ENCODE measurements at regions not wholly inside any gene's neighbourhood (a gene's known extent, or its start where the extent isn't known, plus 50 kb on each side); places are given as distances from the start of the nearest gene placed in this dataset.

DNA sequence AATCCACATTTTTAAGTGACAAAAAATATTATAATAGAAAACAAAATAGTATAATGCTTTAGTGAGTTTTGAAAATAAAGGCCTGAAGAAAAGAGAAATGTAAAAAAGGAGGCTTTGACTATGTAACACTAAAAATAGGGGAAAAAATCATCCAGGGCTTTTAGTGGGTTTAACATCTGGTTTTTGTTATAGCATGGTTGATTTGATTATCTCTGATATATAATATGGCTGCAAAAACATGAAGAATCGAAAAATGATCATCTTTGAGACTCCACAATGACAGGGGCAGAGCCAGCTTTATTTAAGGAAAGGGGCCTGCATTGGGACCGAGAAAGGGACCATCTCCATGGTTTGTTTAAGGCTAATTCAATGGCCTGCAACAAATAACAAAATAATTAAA, 393.8 kb downstream of the PLK2 start:
- no peak for ATAC-seq

DNA sequence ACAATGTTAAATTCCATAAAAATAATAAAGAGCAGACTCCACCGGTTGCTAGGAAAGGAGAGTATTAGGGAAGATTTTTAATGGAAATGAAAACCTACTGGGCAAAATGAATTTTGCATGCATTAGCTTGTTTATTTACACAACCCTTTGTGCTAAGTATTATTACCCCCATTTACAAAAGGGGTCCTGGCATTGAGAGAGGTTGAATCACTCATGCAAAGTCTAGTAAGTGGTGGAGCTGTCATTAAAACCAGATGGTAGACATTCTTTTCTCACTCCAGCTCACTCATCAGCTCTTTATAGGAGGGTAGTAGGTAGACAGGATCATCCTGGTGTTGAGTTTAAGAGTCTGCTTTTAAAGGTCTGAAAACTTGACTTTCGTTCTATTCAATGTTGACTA, 395.1 kb downstream of the PLK2 start:
- TF ChIP-seq, protein P1, sequence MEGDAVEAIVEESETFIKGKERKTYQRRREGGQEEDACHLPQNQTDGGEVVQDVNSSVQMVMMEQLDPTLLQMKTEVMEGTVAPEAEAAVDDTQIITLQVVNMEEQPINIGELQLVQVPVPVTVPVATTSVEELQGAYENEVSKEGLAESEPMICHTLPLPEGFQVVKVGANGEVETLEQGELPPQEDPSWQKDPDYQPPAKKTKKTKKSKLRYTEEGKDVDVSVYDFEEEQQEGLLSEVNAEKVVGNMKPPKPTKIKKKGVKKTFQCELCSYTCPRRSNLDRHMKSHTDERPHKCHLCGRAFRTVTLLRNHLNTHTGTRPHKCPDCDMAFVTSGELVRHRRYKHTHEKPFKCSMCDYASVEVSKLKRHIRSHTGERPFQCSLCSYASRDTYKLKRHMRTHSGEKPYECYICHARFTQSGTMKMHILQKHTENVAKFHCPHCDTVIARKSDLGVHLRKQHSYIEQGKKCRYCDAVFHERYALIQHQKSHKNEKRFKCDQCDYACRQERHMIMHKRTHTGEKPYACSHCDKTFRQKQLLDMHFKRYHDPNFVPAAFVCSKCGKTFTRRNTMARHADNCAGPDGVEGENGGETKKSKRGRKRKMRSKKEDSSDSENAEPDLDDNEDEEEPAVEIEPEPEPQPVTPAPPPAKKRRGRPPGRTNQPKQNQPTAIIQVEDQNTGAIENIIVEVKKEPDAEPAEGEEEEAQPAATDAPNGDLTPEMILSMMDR (IDR thresholded peaks at IDR 0.05): no peak

More for the DNA sequence above, 393.8 kb downstream of the PLK2 start:
- TF ChIP-seq, protein P1 (IDR thresholded peaks at IDR 0.05): no peak
- no peak overlapping the region for H3K4me3 ChIP-seq
- no peak overlapping the region for H3K27ac ChIP-seq
- H3K36me3 ChIP-seq: no peaks in the 10 kb centered on the region
- intact Hi-C loops (cut with DNase I): no loop called here
- no peaks in the 10 kb centered on the region for H3K4me1 ChIP-seq
- no peaks in the 10 kb centered on the region for H3K9me3 ChIP-seq
- H3K27me3 ChIP-seq (ENCODE audit: low read depth): no peaks in the 10 kb centered on the region
- no peak for DNase-seq

DNA sequence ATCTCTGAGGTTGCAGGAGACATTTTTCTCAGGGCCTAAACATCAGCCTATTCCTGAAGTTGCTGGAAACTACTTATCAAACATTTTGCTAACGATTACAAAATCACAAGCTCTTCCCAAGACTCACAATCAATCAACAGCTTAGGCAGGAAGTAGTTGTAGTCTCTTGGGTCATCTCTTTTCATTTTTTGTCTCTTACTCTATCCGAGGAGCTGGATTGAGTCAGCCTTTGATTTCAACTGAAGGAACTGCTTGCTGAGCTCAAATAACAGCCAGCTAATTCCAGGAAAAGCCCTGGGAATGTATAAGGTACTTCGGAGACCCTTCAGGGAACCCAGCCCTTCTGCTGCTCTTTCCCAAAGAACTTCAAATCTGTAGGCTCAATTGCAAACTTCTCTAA, 398.9 kb downstream of the PLK2 start:
- Histone ChIP-seq H3K9me3 (no peaks in the 10 kb centered on the region), H3K4me3 (no peak overlapping the region), H3K36me3 (no peaks in the 10 kb centered on the region), H3K4me1 (no peaks in the 10 kb centered on the region), H3K27me3 (ENCODE audit: low read depth) (no peaks in the 10 kb centered on the region), H3K27ac (no peak overlapping the region)
- no peak for DNase-seq
- TF ChIP-seq, protein P1 (IDR thresholded peaks at IDR 0.05): no peak
- ATAC-seq: no peak
- intact Hi-C loops (cut with DNase I): no loop called here

More for the DNA sequence above, 395.1 kb downstream of the PLK2 start:
- H3K4me3 ChIP-seq: no peak overlapping the region
- no peaks in the 10 kb centered on the region for H3K27me3 ChIP-seq (ENCODE audit: low read depth)
- ATAC-seq (no peak), DNase-seq (no peak)
- intact Hi-C loops (cut with DNase I): no loop called here
- no peaks in the 10 kb centered on the region for H3K36me3 ChIP-seq
- H3K27ac ChIP-seq: no peak overlapping the region
- no peaks in the 10 kb centered on the region for H3K4me1 ChIP-seq
- no peaks in the 10 kb centered on the region for H3K9me3 ChIP-seq

DNA sequence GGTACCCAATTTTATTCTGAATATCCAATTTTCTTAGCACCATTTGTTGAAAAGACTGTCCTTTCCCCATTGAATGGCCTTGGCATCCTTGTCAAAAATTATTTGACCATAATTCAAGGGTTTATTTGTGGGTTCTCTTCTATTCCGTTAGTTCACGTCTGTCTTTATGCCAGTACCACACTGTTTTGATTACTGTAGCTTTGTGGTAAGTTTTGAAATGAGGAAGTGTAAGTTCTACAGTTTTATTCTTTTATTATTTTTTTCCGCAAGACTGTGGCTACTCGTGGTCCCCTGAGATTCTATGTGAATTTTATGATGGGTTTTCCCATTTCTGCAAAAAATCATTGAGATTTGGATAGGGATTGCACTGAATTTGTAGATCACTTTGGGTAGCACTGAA, 402.6 kb downstream of the PLK2 start:
- Histone ChIP-seq H3K36me3 (no peaks in the 10 kb centered on the region), H3K9me3 (no peaks in the 10 kb centered on the region), H3K4me3 (no peak overlapping the region), H3K27ac (no peak overlapping the region), H3K27me3 (ENCODE audit: low read depth) (no peaks in the 10 kb centered on the region), H3K4me1 (no peaks in the 10 kb centered on the region)
- DNase-seq (no peak), ATAC-seq (no peak)
- TF ChIP-seq, protein P1 (IDR thresholded peaks at IDR 0.05): no peak
- intact Hi-C loops (cut with DNase I): no loop called here

DNA sequence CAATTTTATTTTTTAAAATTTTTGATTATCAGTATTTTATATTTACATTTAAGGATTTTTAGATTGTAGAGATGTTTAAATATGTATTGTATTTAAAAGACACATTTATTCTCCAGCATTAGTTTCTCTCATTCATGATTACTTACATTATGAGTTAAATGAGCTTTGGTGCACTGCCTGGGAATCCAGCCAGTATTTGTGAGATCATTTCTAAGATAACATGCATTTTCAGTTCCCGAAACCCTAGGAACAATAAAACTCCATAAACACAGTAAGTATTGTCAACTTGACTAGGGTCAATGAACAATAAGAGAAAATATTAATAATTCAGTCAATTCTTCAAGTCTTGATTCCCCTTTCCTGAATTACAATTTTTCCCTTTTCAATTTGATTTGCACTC, 403.3 kb downstream of the PLK2 start:
- Histone ChIP-seq H3K36me3 (no peaks in the 10 kb centered on the region), H3K4me1 (no peaks in the 10 kb centered on the region), H3K27ac (no peak overlapping the region), H3K4me3 (no peak overlapping the region), H3K27me3 (ENCODE audit: low read depth) (no peaks in the 10 kb centered on the region), H3K9me3 (no peaks in the 10 kb centered on the region)
- intact Hi-C loops (cut with DNase I): no loop called here
- TF ChIP-seq, protein P1 (IDR thresholded peaks at IDR 0.05): no peak
- ATAC-seq (no peak), DNase-seq (no peak)

DNA sequence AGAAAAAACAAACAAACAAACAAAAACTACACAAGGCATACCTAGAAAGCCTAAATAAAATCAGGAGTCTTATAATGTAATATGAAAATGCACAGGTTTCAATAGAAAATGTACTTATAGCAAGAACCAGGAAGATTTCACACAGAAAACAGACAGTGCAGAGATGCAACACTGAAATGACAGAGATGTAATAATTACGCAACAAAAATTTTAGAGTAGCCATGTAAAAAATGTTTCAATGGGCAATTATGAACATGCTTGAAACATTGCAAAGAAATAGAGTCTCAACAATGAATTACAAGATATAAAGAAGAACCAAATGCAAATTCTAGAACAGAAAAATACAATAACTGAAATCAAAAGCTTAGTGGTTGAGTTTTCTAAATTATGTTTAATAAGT, 405.9 kb downstream of the PLK2 start:
- H3K9me3 ChIP-seq: no peaks in the 10 kb centered on the region
- ATAC-seq (no peak), DNase-seq (no peak)
- intact Hi-C loops (cut with DNase I): no loop called here
- H3K36me3 ChIP-seq: no peaks in the 10 kb centered on the region
- H3K4me1 ChIP-seq: no peaks in the 10 kb centered on the region
- TF ChIP-seq, protein P1 (IDR thresholded peaks at IDR 0.05): no peak
- H3K4me3 ChIP-seq: no peak overlapping the region
- no peak overlapping the region for H3K27ac ChIP-seq
- no peaks in the 10 kb centered on the region for H3K27me3 ChIP-seq (ENCODE audit: low read depth)

Data from lower lobe of right lung (tissue), 2 donors.